Hepatocyte (in vitro differentiated cells): ENCODE measurements at regions not wholly inside any gene's neighbourhood (a gene's known extent, or its start where the extent isn't known, plus 50 kb on each side); places are given as distances from the start of the nearest gene placed in this dataset.

Source experiments
- DNase-seq: peaks from one replicate; pipeline ENCODE4 v3.0.0-alpha.2; 2016; ENCODE audit warnings: low spot score
- H2AFZ ChIP-seq: fragments of 200-600 bp; sonication (generic); 2 replicates; pipeline ENCODE4 v1.6.0; 2016; ENCODE audit warnings: antibody characterized with exemption, mild to moderate bottlenecking
- H3K27ac ChIP-seq: fragments of 200-600 bp; sonication (generic); 2 replicates; pipeline ENCODE4 v1.5.1; 2016; ENCODE audit warnings: mild to moderate bottlenecking
- H3K27me3 ChIP-seq: fragments of 200-600 bp; sonication (generic); 2 replicates; pipeline ENCODE4 v1.6.1; 2016
- H3K36me3 ChIP-seq: fragments of 200-600 bp; sonication (generic); replicated peaks from 2 replicates; pipeline ENCODE4 v1.5.1; 2016; ENCODE audit warnings: low read depth; ENCODE audit not compliant: insufficient read depth
- H3K4me1 ChIP-seq: fragments of 200-600 bp; sonication (generic); 2 replicates; pipeline ENCODE4 v1.5.1; 2016; ENCODE audit warnings: mild to moderate bottlenecking, moderate library complexity; ENCODE audit not compliant: insufficient read depth
- H3K4me2 ChIP-seq: fragments of 200-600 bp; sonication (generic); 2 replicates; pipeline ENCODE4 v1.6.0; 2016
- H3K4me3 ChIP-seq: fragments of 200-600 bp; sonication (generic); 2 replicates; pipeline ENCODE4 v1.5.1; 2016; ENCODE audit warnings: mild to moderate bottlenecking
- H3K79me2 ChIP-seq: fragments of 200-600 bp; sonication (generic); 2 replicates; pipeline ENCODE4 v1.6.0; 2017; ENCODE audit warnings: mild to moderate bottlenecking
- H3K9me2 ChIP-seq: fragments of 200-600 bp; sonication (generic); replicated peaks from 2 replicates; pipeline ENCODE4 v1.6.0; 2017; ENCODE audit warnings: mild to moderate bottlenecking; ENCODE audit not compliant: insufficient read depth
- H3K9me3 ChIP-seq: fragments of 200-600 bp; sonication (generic); 2 replicates; pipeline ENCODE4 v1.5.1; 2016; ENCODE audit warnings: low read depth, mild to moderate bottlenecking
- H4K20me1 ChIP-seq: fragments of 200-600 bp; sonication (generic); 2 replicates; pipeline ENCODE4 v1.6.0; 2016; ENCODE audit warnings: mild to moderate bottlenecking; ENCODE audit not compliant: insufficient read depth, poor library complexity, severe bottlenecking
- EZH2 ChIP-seq: fragments of 200-600 bp; sonication (generic); IDR thresholded peaks from 2 replicates; pipeline ENCODE4 v1.6.1; 2016; ENCODE audit warnings: antibody characterized with exemption, mild to moderate bottlenecking, borderline replicate concordance
- EZH2phosphoT487 ChIP-seq: fragments of 200-600 bp; sonication (generic); IDR thresholded peaks from one replicate; pipeline ENCODE4 v1.6.1; 2018; ENCODE audit warnings: antibody characterized with exemption, mild to moderate bottlenecking, low read depth, moderate library complexity; ENCODE audit not compliant: unreplicated experiment, severe bottlenecking
- WGBS: methylation state at CpG from one replicate; pipeline ENCODE4 v1.1.6; 2016; ENCODE audit warnings: low lambda C conversion rate; ENCODE audit errors: missing lambda C conversion rate; 5-methylcytosine and 5-hydroxymethylcytosine counted together
- TF ChIP-seq, protein P1 (sequence below): fragments of 200-600 bp; sonication (generic); IDR thresholded peaks from 2 replicates; pipeline ENCODE4 v1.5.1; 2016; ENCODE audit warnings: antibody characterized with exemption, mild to moderate bottlenecking; ENCODE audit not compliant: poor library complexity

DNA sequence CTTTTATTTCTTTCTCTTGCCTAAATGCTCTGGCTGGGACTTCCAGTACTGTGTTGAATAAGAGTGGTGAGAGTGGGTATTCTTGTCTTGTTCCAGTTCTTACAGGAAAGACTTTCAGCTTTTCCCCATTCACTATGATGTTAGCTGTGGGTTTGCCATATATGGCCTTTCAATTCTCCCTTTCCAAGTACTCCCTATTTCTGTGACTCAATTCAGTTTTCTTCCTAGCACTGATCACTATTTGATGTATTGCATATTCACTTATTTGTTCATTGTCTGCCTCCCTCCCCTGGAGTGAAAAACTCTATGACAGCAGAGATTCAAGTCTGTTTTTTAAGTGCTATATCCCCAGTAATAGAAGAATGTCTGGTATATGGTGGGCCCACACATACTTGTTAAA, 618.2 kb upstream of the CAMK1G start:
- no peaks in the 10 kb centered on the region for H3K27me3 ChIP-seq
- H3K79me2 ChIP-seq, result no peaks in the 10 kb centered on the region
- H3K4me2 ChIP-seq, result no peak overlapping the region
- no peak overlapping the region for H3K4me3 ChIP-seq
- no peak for DNase-seq
- H3K4me1 ChIP-seq, result no peaks in the 10 kb centered on the region
- no peaks in the 10 kb centered on the region for H4K20me1 ChIP-seq
- TF ChIP-seq, protein P1, sequence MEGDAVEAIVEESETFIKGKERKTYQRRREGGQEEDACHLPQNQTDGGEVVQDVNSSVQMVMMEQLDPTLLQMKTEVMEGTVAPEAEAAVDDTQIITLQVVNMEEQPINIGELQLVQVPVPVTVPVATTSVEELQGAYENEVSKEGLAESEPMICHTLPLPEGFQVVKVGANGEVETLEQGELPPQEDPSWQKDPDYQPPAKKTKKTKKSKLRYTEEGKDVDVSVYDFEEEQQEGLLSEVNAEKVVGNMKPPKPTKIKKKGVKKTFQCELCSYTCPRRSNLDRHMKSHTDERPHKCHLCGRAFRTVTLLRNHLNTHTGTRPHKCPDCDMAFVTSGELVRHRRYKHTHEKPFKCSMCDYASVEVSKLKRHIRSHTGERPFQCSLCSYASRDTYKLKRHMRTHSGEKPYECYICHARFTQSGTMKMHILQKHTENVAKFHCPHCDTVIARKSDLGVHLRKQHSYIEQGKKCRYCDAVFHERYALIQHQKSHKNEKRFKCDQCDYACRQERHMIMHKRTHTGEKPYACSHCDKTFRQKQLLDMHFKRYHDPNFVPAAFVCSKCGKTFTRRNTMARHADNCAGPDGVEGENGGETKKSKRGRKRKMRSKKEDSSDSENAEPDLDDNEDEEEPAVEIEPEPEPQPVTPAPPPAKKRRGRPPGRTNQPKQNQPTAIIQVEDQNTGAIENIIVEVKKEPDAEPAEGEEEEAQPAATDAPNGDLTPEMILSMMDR, result no peak
- no peak for TF ChIP-seq EZH2
- TF ChIP-seq EZH2phosphoT487, result no peak
- H3K9me2 ChIP-seq, result peaks cover 3% of the 10 kb centered on the region
- H3K36me3 ChIP-seq, result no peaks in the 10 kb centered on the region
- H3K9me3 ChIP-seq, result no peaks in the 10 kb centered on the region
- no peak overlapping the region for H2AFZ ChIP-seq
- H3K27ac ChIP-seq, result no peak overlapping the region

DNA sequence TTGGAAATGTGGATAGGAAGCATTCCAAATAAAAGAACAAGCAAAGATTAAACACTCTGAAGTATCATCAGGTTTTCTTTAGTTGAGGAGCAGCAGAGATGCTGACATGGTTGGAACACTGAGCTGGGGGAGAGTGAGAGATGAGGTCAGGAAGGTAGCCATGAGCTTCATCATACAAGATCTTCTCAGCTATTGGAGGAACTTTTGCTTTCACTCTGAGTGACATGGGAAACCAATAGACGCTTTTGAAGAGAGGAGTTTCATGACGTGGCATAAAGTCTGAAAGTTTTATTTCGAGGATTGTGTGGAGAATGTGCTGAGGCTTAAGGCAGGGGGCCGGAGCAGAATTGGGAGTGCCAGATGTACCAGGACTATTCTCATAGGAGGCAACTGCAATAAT, 616.2 kb upstream of the CAMK1G start:
- no peak overlapping the region for H3K27ac ChIP-seq
- H3K9me3 ChIP-seq, result no peaks in the 10 kb centered on the region
- no peaks in the 10 kb centered on the region for H4K20me1 ChIP-seq
- no peaks in the 10 kb centered on the region for H3K27me3 ChIP-seq
- no peak overlapping the region for H2AFZ ChIP-seq
- H3K4me3 ChIP-seq, result no peak overlapping the region
- 95% methylated on average over 4 of the region's 4 CpGs for WGBS
- no peak overlapping the region for H3K4me2 ChIP-seq
- H3K79me2 ChIP-seq, result no peaks in the 10 kb centered on the region
- peaks cover 3% of the 10 kb centered on the region for H3K9me2 ChIP-seq
- no peak for DNase-seq
- no peaks in the 10 kb centered on the region for H3K4me1 ChIP-seq
- TF ChIP-seq, protein P1, result no peak
- TF ChIP-seq EZH2phosphoT487 (no peak), EZH2 (no peak)
- no peaks in the 10 kb centered on the region for H3K36me3 ChIP-seq

DNA sequence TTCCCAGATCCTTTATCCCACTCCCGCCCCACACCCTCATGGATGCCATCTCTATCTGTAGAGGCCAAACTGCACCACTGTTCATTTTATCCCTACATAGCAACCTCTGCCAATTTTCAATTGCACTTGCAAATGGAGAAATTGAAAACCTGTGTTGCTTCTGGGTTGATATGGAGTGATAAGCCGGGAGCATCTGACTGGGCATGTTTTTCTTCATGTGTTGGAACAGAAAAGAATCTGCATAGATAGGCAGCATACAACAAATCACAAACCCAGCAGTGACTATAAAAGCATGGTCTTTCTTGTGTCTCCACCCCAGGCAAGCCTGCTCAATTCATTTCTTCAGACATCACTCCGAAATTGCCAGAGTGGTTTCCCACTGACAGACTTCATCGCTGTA, 608.8 kb upstream of the CAMK1G start:
- H4K20me1 ChIP-seq, result no peaks in the 10 kb centered on the region
- TF ChIP-seq EZH2 (no peak), EZH2phosphoT487 (no peak)
- TF ChIP-seq, protein P1, result no peak
- 84% methylated on average over 4 of the region's 4 CpGs for WGBS
- H3K36me3 ChIP-seq, result no peaks in the 10 kb centered on the region
- H3K9me3 ChIP-seq, result no peaks in the 10 kb centered on the region
- no peak overlapping the region for H3K27ac ChIP-seq
- H3K4me3 ChIP-seq, result no peak overlapping the region
- DNase-seq, result no peak
- no peak overlapping the region for H2AFZ ChIP-seq
- H3K79me2 ChIP-seq, result no peaks in the 10 kb centered on the region
- no peaks in the 10 kb centered on the region for H3K4me1 ChIP-seq
- no peaks in the 10 kb centered on the region for H3K27me3 ChIP-seq
- H3K4me2 ChIP-seq, result no peak overlapping the region
- no peaks in the 10 kb centered on the region for H3K9me2 ChIP-seq

DNA sequence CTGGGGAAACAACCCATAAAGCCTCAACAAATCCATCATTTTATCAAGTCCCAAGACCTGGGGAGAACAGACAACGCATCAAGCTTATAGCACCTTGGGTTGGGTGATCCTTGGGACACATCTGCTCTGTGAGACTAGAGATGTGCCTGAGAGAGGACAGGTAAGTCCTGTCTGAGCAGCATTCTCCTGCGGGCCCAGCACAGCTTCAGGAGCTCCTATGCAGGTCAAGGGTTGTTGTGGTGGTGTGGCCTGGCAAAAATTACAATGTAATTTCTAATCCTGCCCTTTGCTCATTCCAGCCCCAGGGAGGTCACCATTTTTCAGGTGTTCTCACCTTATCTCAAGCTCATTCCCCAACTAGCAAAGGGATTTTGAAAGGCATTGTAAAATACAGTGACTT, 608.1 kb upstream of the CAMK1G start:
- Histone ChIP-seq H3K4me1 (no peaks in the 10 kb centered on the region), H3K9me3 (no peaks in the 10 kb centered on the region), H3K4me3 (no peak overlapping the region), H3K79me2 (no peaks in the 10 kb centered on the region), H3K27ac (no peak overlapping the region), H3K36me3 (no peaks in the 10 kb centered on the region), H3K27me3 (no peaks in the 10 kb centered on the region), H3K4me2 (no peak overlapping the region), H4K20me1 (no peaks in the 10 kb centered on the region), H3K9me2 (no peaks in the 10 kb centered on the region), H2AFZ (no peak overlapping the region)
- no peak for DNase-seq
- TF ChIP-seq EZH2, result no peak
- TF ChIP-seq, protein P1, result no peak
- no peak for TF ChIP-seq EZH2phosphoT487
- WGBS, result 78% methylated on average over 2 of the region's 2 CpGs
